SW 1271 (cell line): ENCODE measurements at regions not wholly inside any gene's neighbourhood (a gene's known extent, or its start where the extent isn't known, plus 50 kb on each side); places are given as distances from the start of the nearest gene placed in this dataset.
"Not testable (repeated sequence)": the region's sequence is repeated elsewhere in the genome, so short reads cannot be mapped to it uniquely, and the experiment has no call there.

Experiments used
- DNase-seq, 2 experiments: peaks; one replicate each; lab custom pipeline; 2025; lab: John Stamatoyannopoulos, UW

DNA sequence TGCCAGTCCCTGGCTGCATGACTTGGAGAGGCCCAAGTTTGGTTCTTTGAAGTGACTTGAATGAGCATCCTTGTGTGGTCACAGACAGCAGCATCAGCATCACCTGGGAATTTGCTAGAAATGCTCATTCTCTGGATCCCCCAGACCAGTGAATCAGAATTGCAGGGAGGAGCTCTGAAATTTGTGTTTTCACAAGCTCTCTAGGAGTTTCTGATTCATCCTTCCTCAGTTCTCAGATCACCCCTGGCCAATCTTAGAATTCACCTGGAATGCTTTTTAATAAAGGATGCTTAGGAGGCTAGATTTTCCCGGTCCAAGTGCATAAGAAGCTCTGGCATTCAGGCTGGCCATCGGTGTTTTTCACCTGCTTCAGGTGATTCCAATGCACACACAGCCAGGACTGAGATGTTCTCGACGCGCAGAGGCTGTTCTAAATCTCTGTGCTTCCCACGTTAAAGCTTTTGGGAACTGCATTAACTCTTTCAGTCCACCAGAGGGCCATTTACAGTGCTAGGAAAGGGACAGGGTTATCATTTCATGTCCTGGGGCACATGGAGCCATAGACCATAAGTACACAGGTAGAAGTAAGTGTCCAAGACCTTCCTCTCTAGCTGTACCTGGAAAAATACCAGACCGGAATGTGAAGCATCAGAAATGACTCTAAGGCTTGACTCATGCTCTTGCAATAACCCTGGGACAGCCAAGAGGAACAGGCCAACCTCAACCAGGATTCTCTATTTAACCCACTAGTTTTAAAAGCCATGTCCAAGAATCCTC, 85.7 kb upstream of the XYLT1 start:
- DNase-seq: peak in 1 of 2 experiments; percentile 5

DNA sequence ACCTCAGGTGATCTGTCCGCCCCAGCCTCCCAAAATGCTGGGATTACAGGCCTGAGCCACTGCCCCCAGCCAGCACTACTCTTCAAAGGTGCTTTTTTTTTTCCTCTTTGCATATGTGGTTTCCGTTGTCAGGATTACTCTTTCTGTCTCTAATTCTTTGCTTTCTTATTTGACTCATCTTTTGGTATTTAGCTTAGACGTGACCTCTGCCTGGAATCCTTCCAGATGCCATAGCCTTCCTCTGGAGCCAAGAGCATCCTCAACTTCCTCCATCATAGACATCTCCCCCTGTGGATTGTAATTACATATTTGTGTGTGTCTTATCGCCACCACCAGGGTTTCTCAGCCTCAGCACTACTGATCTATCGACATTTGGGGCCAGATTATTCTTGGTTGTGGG, 84.4 kb upstream of the XYLT1 start:
- DNase-seq: no peak

DNA sequence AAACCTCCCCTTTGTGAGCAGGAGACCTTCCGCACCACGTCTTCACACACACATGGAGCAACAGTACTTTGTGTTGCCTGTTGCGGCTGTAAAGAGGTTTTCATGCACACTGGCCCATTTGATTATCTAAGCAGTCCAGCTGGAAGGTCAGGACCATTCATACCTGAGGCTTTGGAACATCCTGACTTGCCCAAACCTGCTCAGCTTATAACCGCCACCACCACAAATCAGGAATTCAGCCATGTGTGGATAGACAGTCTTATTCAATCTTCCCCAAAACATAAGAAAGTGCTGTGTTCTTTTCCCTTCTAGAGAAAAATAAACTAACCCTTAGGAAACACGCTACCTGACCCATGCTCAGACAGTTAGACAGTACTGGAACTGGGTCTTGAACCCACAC, 81.6 kb upstream of the XYLT1 start:
- no peak for DNase-seq

DNA sequence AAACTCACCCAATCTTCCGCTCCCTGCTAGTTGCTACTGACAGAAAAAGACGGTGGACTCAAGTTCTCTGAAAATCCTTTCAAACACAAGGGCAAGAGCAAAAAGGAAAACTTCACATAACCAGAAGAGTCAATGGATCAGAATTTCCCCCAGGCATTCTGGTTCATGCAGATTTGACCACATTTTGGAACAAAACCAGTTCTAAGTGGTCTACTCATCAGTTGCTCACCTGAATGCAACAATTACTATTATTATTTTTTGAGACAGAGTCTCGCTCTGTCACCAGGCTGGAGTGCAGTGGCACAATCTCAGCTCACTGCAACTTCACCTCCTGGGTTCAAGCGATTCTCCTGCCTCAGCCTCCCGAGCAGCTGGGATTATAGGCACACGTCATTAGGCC, 80.9 kb upstream of the XYLT1 start:
- not testable (repeated sequence) for DNase-seq

DNA sequence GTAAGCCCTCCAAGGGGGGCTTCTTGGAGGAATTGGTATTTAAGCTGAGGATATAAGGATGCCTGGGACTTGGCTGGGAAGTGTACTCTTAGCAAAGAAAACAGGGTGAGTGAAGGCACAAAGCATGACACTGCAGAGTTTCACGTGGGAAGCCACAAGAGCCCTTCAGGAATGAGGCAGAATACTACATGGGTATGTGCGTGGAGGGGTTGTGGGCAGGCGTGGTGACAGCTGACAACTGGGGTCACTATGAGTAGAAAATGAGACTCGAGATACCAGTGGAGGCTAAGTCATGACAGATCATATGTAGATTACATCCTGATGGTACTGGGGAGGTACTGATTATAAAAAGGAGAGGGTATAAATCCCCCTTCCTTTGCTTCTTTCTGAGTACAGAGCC, 78.1 kb upstream of the XYLT1 start:
- DNase-seq: no peak

DNA sequence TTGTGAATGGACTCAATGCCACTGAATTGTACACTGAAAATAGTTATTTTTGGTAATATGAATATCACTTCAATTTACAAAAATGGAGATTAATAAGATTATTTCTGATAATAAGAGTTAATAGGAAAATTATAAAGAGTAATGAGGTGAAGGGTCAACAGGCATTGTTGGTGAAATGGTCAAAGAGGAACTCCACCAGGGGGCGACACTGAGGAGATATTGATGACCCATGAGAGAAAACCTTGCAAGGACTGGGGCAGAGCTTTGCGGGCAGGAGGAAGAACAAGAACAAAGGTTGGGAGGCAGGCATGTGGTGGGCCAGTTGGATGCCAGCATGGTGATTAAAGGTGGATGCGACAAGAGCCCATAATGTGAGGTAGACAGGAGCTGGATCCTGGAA, 74.0 kb upstream of the XYLT1 start:
- DNase-seq: no peak

DNA sequence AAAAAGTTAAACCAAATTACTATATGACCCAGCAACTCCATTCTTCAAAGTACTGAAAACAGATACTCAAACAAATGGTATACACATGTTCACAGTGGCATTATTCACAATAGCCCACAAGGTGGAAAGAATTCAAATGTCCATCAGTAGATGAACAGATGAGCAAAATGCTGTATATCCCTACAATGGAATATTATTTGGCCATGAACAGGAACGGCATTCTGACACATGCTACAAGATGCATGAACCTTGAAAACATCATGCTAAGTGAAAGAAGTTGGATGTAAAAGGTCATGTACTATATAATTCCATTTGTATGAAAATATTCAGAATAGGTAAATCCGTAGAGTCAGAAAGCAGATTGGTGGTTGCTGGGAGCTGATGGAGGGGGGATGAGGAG, 73.5 kb upstream of the XYLT1 start:
- DNase-seq: no peak

DNA sequence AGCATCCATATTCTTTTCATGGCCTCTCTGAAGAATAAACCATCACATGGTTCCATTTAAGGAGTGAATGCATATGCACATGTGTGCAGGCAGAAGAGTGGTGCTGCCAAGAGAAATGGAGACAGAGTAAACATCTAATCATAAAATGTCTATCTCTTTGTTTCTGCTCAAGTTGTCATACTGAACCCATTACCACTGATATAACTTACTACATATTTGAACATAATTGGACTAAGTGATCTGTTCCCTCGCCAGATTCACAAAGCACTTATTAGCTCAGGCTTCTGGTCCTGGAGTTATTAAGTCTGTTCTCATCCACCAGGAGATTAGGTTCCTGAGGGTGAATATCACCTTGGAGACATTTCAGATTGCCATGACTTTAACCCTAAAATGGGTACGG, 72.3 kb upstream of the XYLT1 start:
- no peak for DNase-seq

DNA sequence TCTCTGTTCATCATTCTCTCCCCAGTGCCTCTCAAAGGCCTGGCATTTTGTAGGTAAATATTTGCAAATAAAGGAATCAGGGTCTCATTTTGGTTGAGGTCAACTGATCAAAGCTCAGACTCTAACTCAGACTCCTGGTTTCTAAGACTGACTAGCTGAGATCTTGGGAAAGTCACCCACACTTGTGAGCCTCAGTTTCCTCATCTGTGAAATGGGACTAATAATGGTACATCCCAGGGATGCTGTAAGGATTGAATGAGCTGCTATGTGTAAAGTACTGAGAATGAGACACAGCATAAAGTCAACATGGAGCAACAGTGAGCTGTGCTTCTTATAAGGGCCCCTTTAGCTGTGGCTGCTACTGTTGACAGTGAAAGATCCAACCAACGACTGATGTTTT, 70.6 kb upstream of the XYLT1 start:
- no peak for DNase-seq

DNA sequence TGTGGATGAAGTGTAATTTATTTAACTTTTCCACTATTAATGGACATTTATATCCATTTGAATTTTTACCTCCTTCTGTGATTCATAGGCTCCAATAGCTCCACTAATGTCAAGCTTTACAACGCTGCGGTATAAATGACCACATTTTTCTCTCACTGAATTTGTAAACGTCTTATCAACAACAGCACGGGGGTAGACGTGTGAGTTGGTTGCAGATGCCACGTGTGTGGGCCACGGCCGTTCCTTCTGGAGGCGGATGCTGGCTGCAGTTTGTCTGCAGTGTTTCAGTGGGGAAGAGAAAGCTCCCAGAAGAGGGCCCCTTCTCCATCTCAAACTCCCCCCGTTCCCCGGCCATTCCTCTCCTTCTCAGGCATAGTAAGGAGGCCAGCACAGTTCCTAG, 68.2 kb upstream of the XYLT1 start:
- DNase-seq: no peak

DNA sequence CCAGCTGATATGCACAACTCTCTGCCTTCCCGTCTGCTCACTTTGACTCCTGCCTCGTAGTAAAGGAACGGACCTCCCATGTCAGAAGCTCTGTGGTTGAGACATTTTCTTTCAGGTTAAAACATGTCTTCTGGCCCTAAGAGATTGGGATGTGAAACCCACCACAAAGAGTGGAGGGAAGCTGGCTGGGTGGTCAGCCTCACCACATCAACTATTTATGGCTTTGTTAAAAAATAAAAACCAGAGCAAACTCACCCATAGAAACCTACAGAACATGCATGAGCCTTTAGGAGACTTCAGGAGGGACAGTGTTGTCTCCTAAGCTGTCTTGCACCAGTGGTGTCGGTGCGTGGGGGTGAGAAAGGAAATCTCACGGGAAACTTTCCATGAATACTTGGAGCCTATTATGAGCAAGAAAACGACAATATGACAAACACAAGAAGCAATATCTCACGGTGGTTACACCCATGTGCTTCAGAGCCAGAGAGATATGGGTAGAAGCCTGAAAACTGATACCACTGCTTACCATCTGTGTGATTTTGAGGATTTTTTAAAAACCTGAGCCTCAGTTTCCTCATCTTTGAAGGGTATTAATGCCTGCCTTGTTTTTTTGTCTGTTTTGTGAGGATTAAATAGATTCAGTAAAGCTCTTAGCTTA, 61.7 kb upstream of the XYLT1 start:
- no peak for DNase-seq

DNA sequence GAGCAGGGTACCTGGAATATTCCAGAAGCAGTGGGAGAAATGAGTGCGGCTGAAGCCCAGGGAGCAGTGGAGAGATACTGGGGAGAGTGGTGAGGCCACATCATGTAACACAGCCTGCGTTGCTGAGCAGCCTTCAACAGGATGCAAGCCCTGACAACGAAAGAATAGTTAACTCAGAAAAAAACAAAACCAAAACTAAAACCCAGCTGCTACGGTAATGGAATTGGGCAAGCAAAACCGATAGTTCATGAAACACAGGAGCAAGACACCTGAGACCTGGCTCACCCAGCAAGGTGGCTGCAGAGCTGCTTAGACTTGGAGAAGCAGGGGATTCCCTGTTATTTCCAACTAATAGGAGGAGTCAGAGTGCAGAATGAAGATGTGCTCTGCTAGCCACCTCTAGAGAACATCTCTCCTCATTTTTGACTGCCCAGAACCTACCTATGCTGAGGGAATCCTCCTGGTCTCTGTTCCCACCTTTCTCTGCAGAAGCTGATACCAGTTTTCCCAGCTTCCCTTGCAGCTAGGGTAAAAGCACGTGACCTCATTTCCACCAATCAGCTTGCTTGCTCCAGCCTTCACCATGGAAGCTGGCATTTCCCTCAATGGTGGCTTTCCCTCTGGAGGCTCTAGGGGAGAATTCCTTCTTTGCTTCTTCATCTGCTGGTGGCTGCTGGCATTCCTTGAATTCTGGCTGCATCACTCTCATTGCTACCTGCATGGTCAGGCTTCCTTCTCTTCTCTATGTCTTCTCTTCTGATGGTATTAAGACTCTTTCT, 59.4 kb upstream of the XYLT1 start:
- DNase-seq: no peak

DNA sequence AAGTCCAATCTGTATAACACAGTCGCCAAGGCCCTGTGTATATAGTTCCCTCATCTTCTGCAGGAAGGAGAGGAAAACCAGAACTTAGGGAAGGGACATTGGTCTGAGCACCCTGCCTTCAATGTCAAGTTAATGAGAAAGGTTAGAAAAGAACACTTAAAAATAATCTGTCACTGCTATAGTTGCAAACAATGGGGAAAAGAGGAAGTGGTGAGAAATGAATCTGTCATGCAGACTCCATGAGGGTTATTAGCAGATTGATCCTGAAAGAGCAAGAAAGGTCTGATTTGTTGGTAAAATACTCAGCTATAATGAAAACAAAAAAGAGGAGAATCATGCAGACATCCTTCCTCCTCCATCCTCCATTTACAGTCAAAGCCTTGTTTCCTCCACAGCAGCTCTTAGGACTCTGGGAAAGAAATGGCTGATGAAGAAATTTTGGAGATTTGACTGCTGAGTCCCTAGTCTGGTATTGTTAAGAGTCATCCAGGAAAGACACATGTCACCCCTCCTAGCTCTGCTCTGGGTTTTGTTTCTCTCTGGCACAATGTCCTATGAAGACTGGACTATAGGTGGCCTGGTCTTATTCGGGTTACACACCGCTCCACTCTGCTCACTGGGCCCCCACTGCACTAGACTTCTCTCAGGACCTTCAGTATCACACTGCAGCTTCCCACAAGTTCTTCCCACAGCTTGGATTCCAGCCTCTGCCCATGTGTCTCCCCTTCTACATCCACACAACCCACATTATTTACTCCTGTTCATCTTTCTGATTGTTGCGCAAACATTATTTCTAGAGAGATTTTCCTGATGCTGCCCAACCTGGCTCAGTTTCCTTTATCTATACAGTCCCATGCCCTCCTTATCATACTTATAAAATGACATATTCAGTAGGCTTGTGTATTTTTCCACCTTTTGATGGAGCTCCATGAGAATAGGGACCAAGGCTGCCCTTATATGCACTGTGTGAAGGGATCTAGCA, 56.5 kb upstream of the XYLT1 start:
- no peak for DNase-seq

DNA sequence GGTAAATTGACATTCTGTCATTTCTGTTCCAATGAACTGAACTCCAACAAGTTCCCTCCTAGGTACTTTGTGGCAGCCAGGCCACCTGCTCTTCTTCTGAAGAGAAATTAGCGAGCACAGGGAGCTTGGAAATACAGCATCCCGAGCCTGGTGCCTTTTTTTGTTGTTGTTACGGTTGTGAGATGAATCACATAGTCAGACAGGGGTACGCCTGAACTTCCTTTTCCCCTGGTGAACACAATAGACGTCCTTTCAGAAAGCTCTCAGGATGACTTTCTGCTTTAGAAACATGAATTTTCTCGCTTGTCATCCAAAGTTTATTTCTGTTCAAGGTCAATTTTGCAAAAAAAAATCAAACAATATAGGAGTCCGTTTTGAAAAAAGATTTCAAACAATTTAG, 53.9 kb upstream of the XYLT1 start:
- DNase-seq: no peak

DNA sequence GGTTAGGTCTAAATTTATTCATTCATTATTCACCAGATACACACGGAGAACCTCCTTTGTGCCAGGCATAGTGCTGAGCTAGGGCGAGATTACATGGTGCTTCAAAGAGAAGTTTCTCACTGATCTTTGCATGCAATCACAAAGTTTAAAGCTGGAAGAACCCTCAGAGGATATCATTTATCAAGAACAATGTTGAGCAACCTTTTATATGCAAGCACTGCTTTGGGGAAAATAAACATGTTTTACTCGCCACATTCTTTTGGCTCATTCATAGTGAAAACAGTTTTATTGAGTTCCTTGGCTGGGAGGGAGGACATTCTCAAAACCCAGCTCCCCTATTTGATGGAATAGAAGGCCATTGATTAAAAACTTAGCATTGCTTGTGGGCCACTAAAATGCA, 49.8 kb upstream of the XYLT1 start:
- no peak for DNase-seq
